CD4-positive, alpha-beta T cell (primary cell): ENCODE measurements at regions not wholly inside any gene's neighbourhood (a gene's known extent, or its start where the extent isn't known, plus 50 kb on each side); places are given as distances from the start of the nearest gene placed in this dataset.

Source experiments
- ATAC-seq: fragments of 200-7000 bp; cut with Tn5 transposase; one replicate; pipeline ENCODE4 v1.10.0; 2022; ENCODE audit warnings: mild to moderate bottlenecking; ENCODE audit not compliant: poor library complexity
- CTCF ChIA-PET: fragments of 350-600 bp; sonication (Branson Sonifier 250); formaldehyde crosslinking; loops from one replicate; lab custom pipeline; 2021; ENCODE audit warnings: antibody characterized with exemption, inconsistent platforms; lab: Charles Lee
- POLR2A ChIA-PET: fragments of 350-600 bp; sonication (Branson Sonifier 250); formaldehyde crosslinking; loops from one replicate; lab custom pipeline; 2021; ENCODE audit warnings: antibody characterized with exemption, inconsistent platforms; lab: Charles Lee
- DNase-seq, 14 experiments: peaks; one replicate each; pipeline ENCODE4 v3.0.0-alpha.2; 2013 to 2020; ENCODE audit warnings: mixed read lengths in 2 of 14
- H3K27ac ChIP-seq, 2 donors: one replicate each; pipeline versions ENCODE4 v1.5.1 to v1.7.0; 2013; ENCODE audit warnings: low read length in 2 of 2, low read depth in 1 of 2, mild to moderate bottlenecking in 1 of 2
- H3K27me3 ChIP-seq, 2 experiments: 1 replicate in 1 of 2; 2 replicates in 1 of 2; pipeline versions ENCODE4 v1.6.1 to v1.7.0; 2013; ENCODE audit warnings: low read length in 2 of 2, control low read depth in 1 of 2, mild to moderate bottlenecking in 1 of 2, moderate library complexity in 1 of 2; ENCODE audit not compliant: insufficient read depth in 2 of 2, control insufficient read depth in 1 of 2
- H3K36me3 ChIP-seq: one replicate; pipeline ENCODE4 v1.6.1; 2013; ENCODE audit warnings: low read length, control low read depth; ENCODE audit not compliant: insufficient read depth
- H3K4me1 ChIP-seq: one replicate; pipeline ENCODE4 v1.6.1; 2013; ENCODE audit warnings: low read length, control low read depth; ENCODE audit not compliant: insufficient read depth
- H3K4me3 ChIP-seq: one replicate; pipeline ENCODE4 v1.5.1; 2013; ENCODE audit warnings: mild to moderate bottlenecking, low read length, moderate library complexity
- H3K9me3 ChIP-seq, 2 experiments: 1 replicate in 1 of 2; 2 replicates in 1 of 2; pipeline versions ENCODE4 v1.6.1 to v1.7.0; 2013; ENCODE audit warnings: low read length in 2 of 2, mild to moderate bottlenecking in 2 of 2, control low read depth in 1 of 2, moderate library complexity in 1 of 2; ENCODE audit not compliant: control insufficient read depth in 1 of 2, insufficient read depth in 1 of 2
- H3K27ac Mint-ChIP-seq: one replicate; pipeline ENCODE4 v1.8.0; 2020; ENCODE audit warnings: mixed read lengths
- H3K27me3 Mint-ChIP-seq: one replicate; pipeline ENCODE4 v1.8.0; 2021; ENCODE audit warnings: mixed read lengths
- H3K36me3 Mint-ChIP-seq: one replicate; pipeline ENCODE4 v1.8.0; 2021; ENCODE audit warnings: low read depth, mixed read lengths
- H3K4me1 Mint-ChIP-seq: one replicate; pipeline ENCODE4 v1.8.0; 2021; ENCODE audit warnings: low read depth, mixed read lengths
- H3K4me3 Mint-ChIP-seq: one replicate; pipeline ENCODE4 v1.8.0; 2020; ENCODE audit warnings: mild to moderate bottlenecking, mixed read lengths
- H3K9me3 Mint-ChIP-seq: one replicate; pipeline ENCODE4 v1.8.0; 2020; ENCODE audit warnings: mixed read lengths
- intact Hi-C, 2 experiments: fragments of 100-400 bp; cut with DNase I in 1 of 2; cut with micrococcal nuclease in 1 of 2; formaldehyde crosslinking; loops; one replicate each; pipeline versions ENCODE4 v1.15.1 to v1.9.0; 2023 to 2025; cut with DNase I, micrococcal nuclease
- TF ChIP-seq, protein P1 (sequence below): fragments of 200-600 bp; IDR thresholded peaks from one replicate; pipeline ENCODE4 v1.8.0; 2022; ENCODE audit warnings: antibody characterized with exemption, mild to moderate bottlenecking

DNA sequence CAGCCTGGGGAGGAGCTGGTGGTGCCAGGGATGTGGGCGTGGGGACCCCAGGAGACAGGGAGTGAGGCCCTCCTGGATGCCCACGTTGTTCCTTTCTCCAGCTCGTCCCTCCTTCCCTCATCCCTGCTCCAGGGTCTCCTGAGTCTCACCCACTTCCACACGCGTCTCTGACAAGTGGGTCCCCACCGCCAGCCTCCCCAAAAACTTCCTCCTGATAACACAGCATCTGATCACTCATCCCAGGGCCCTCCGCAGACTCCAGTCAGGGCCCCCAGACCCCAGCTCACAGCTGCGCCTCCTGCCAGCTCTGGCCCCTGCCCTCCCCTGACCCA lies 60.6 kb upstream of the INPP5A start:
- Mint-ChIP-seq H3K4me3 (no peak overlapping the region), H3K36me3 (no peaks in the 10 kb centered on the region), H3K9me3 (no peaks in the 10 kb centered on the region), H3K4me1 (no peaks in the 10 kb centered on the region), H3K27ac (no peak overlapping the region), H3K27me3 (peaks cover 12% of the 10 kb centered on the region)
- H3K36me3 ChIP-seq = no peaks in the 10 kb centered on the region
- no peaks in the 10 kb centered on the region for H3K4me1 ChIP-seq
- H3K4me3 ChIP-seq = no peak overlapping the region
- no peak for ATAC-seq
- CTCF ChIA-PET = no interaction called here
- intact Hi-C loops = no loop called here
- H3K27ac ChIP-seq = no peak overlapping the region
- no peak for DNase-seq
- H3K27me3 ChIP-seq = peaks cover 0 to 2% of the 10 kb centered on the region in 2 experiments
- TF ChIP-seq, protein P1, sequence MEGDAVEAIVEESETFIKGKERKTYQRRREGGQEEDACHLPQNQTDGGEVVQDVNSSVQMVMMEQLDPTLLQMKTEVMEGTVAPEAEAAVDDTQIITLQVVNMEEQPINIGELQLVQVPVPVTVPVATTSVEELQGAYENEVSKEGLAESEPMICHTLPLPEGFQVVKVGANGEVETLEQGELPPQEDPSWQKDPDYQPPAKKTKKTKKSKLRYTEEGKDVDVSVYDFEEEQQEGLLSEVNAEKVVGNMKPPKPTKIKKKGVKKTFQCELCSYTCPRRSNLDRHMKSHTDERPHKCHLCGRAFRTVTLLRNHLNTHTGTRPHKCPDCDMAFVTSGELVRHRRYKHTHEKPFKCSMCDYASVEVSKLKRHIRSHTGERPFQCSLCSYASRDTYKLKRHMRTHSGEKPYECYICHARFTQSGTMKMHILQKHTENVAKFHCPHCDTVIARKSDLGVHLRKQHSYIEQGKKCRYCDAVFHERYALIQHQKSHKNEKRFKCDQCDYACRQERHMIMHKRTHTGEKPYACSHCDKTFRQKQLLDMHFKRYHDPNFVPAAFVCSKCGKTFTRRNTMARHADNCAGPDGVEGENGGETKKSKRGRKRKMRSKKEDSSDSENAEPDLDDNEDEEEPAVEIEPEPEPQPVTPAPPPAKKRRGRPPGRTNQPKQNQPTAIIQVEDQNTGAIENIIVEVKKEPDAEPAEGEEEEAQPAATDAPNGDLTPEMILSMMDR = no peak
- peaks cover under 1 to 16% of the 10 kb centered on the region in 2 experiments for H3K9me3 ChIP-seq
- POLR2A ChIA-PET = no interaction called here

DNA sequence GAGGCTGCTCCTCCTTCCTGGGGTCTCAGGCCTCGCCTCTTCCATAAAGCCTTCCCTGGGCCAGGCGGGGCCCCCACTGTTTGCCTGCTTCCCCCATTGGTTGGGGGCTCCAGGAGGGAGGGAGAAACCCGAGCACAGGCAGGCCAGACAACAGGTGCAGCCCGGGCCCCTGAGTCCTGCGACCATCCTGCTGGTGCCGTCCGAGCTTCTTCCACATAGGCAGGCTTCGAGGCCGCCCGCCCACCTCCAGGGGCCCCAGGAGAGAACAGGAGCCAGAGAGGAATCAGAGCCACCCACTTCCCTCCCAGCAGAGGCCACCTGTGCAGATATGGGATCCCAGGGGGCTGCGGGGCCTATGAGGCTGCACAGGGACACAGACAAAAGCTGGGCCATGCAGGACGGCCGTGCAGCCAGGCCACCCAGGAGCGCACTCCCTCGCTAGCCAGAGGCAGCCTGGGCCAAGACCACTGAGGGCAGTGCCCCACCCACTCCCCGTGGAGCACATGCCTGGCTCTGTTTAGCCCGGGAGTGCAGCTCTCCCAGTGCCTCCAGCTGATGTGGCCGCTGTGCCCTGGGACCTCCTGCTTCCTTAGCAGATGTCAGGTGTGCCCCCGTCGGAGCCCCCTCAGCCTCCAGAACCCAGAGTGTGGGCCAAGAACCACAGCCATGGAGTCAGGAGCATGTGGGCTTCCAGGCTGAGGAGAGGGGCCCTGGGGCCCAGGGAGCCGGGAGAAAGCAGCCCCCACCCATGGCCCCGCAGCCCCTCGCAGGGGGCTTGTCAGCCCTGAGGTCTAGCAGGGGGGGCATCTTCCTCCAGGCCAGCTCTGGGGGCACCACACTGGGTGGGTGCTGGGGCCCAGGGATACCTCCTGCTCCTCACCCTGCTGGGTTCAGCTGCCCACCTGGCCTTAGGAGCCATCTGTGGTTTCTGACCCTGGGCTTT lies 59.9 kb upstream of the INPP5A start:
- Histone ChIP-seq H3K9me3 (peaks cover 0 to 11% of the 10 kb centered on the region in 2 experiments), H3K4me1 (no peaks in the 10 kb centered on the region), H3K36me3 (no peaks in the 10 kb centered on the region), H3K4me3 (no peak overlapping the region), H3K27me3 (peaks cover 0 to 2% of the 10 kb centered on the region in 2 experiments), H3K27ac (no peak overlapping the region)
- H3K27me3 Mint-ChIP-seq = peaks cover 12% of the 10 kb centered on the region
- POLR2A ChIA-PET = no interaction called here
- no peak overlapping the region for H3K4me3 Mint-ChIP-seq
- H3K27ac Mint-ChIP-seq = no peak overlapping the region
- CTCF ChIA-PET = no interaction called here
- ATAC-seq (no peak), DNase-seq (no peak)
- intact Hi-C loops = no loop called here
- H3K36me3 Mint-ChIP-seq = no peaks in the 10 kb centered on the region
- TF ChIP-seq, protein P1 = no peak
- H3K9me3 Mint-ChIP-seq = no peaks in the 10 kb centered on the region
- H3K4me1 Mint-ChIP-seq = no peaks in the 10 kb centered on the region

DNA sequence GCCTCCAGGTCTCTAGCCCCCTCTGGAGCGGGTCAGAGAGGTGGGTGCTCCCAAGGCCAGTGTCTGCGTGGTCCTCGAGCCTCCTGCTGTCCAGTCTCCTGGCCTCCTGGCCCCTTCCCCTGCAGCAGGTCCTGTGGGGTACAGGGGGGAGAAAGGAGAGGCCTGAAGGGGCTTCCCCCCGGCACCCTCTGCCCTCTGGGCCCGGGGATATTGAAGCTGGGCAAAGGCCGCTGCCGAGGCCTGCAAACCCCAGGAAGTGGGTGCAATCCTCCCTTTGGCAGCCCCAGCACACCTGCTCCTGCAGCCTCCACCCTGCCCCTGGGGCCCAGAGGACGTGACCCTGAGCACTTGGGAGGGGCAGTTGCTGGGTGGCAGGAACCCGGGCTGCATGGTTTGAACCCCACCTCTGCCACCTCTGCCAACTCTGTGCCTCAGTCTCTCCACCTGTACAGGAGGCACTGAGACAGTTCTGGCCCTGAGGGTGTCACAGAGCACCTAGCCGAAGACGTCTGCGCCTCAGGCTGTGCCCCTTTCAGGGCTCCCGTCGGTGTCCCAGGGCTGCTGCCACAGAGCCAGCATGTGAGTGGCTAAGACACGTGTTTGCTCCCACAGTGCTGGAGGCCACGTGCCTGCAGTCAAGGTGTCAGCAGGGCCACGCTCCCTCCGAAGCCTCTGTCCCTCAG lies 59.1 kb upstream of the INPP5A start:
- H3K27ac ChIP-seq = no peak overlapping the region
- POLR2A ChIA-PET = no interaction called here

More for the DNA sequence above, 59.1 kb upstream of the INPP5A start:
- no peak for ATAC-seq
- Histone ChIP-seq H3K36me3 (no peaks in the 10 kb centered on the region), H3K27me3 (peaks cover 0 to 2% of the 10 kb centered on the region in 2 experiments), H3K4me1 (no peaks in the 10 kb centered on the region), H3K4me3 (no peak overlapping the region), H3K9me3 (peaks cover 0 to 11% of the 10 kb centered on the region in 2 experiments)
- Mint-ChIP-seq H3K27ac (no peak overlapping the region), H3K27me3 (peaks cover 12% of the 10 kb centered on the region), H3K4me1 (no peaks in the 10 kb centered on the region), H3K36me3 (no peaks in the 10 kb centered on the region), H3K4me3 (no peak overlapping the region), H3K9me3 (no peaks in the 10 kb centered on the region)
- CTCF ChIA-PET = no interaction called here
- intact Hi-C loops = no loop called here
- TF ChIP-seq, protein P1 = no peak
- DNase-seq = no peak
